GM06990 (cell line): ENCODE measurements at regions not wholly inside any gene's neighbourhood (a gene's known extent, or its start where the extent isn't known, plus 50 kb on each side); places are given as distances from the start of the nearest gene placed in this dataset.
A peak's percentile ranks its signal among the peaks of the same experiment; 100 is the strongest.

Experiments used
- DNase-seq: peaks from one replicate; pipeline ENCODE4 v3.0.0-alpha.2; 2011; ENCODE audit not compliant: insufficient read length; ENCODE audit errors: extremely low read depth
- H3K27me3 ChIP-seq: replicated peaks from 2 replicates; pipeline ENCODE4 v1.6.0; 2011; ENCODE audit warnings: low read length; ENCODE audit not compliant: control insufficient read depth, insufficient read depth
- H3K36me3 ChIP-seq: 2 replicates; pipeline ENCODE4 v1.5.1; 2011; ENCODE audit warnings: low read length; ENCODE audit not compliant: control insufficient read depth, insufficient read depth
- H3K4me3 ChIP-seq: replicated peaks from 2 replicates; pipeline ENCODE4 v1.5.1; 2011; ENCODE audit warnings: low read depth, mild to moderate bottlenecking, control low read depth, low read length
- TF ChIP-seq, protein P1 (sequence below): IDR thresholded peaks from 2 replicates; pipeline ENCODE4 v1.5.1; 2011; ENCODE audit warnings: low read length, control low read depth, mild to moderate bottlenecking, inconsistent platforms; ENCODE audit not compliant: insufficient read depth, poor library complexity, severe bottlenecking

DNA sequence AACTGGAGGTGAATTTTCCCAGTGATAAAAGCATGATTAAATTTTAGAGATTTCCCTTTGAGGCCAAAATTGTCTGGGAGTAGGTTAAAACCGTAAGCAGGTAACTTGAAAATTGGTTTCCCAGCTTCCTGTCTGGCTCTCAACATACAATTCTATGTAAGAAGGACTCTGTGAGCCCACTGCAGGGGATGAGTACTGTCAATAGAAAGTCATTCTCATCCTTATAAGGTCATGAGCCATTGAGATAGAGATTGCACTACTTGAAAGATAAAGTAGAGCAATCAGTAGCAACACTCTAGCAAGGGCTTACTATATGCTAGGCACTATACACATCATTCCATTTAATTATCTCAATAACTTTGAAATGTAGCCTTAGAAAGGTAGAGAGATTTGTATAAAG, 225.6 kb upstream of the HMGA2 start:
- TF ChIP-seq, protein P1, sequence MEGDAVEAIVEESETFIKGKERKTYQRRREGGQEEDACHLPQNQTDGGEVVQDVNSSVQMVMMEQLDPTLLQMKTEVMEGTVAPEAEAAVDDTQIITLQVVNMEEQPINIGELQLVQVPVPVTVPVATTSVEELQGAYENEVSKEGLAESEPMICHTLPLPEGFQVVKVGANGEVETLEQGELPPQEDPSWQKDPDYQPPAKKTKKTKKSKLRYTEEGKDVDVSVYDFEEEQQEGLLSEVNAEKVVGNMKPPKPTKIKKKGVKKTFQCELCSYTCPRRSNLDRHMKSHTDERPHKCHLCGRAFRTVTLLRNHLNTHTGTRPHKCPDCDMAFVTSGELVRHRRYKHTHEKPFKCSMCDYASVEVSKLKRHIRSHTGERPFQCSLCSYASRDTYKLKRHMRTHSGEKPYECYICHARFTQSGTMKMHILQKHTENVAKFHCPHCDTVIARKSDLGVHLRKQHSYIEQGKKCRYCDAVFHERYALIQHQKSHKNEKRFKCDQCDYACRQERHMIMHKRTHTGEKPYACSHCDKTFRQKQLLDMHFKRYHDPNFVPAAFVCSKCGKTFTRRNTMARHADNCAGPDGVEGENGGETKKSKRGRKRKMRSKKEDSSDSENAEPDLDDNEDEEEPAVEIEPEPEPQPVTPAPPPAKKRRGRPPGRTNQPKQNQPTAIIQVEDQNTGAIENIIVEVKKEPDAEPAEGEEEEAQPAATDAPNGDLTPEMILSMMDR: no peak
- Histone ChIP-seq H3K4me3 (no peak overlapping the region), H3K36me3 (no peaks in the 10 kb centered on the region), H3K27me3 (no peaks in the 10 kb centered on the region)
- DNase-seq: no peak

- TF ChIP-seq, protein P1: no peak
- no peak for DNase-seq
- Histone ChIP-seq H3K36me3 (no peaks in the 10 kb centered on the region), H3K4me3 (no peak overlapping the region), H3K27me3 (no peaks in the 10 kb centered on the region)
Observed at GRCh38 chr12:65602253-65602609, 222.1 kb upstream of the HMGA2 start.

DNA sequence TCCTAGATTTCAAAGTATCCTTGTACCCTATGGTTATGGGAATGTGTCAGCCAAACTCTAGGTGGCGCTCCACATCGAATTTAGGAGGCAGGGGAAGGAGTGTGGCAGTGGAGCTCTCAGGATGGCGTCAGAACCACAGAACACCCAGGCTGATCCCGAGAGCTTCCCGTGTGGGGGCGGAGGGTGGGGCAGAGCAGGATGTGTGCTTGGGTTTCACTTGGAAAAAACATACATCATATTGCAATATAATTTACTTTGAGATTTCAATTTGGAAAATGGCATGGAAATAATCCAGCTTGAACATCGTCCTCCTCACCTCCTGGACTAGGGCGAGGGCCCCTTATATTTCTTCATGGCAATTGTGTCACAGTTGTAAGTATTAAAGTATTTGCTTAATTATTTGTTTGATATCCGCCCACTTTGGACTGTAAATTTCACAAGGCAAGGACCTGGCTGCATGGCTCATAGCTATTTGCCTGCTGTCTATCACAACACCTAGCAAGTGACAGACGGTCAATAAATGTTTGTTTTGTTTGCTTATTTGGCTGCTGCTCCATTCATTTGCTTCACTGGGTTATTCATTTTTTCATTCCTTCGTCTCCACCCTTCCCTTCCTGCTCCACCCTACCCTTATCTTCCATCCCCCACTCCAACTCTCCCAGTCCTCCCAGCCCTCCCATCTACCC, 221.5 kb upstream of the HMGA2 start:
- Histone ChIP-seq H3K27me3 (no peaks in the 10 kb centered on the region), H3K36me3 (no peaks in the 10 kb centered on the region), H3K4me3 (no peak overlapping the region)
- peak; percentile 3 for DNase-seq
- TF ChIP-seq, protein P1: peak; percentile 70

- Histone ChIP-seq H3K27me3 (no peaks in the 10 kb centered on the region), H3K4me3 (no peak overlapping the region), H3K36me3 (no peaks in the 10 kb centered on the region)
- DNase-seq: no peak
- TF ChIP-seq, protein P1: no peak
Observed at GRCh38 chr12:65603438-65604351, 220.6 kb upstream of the HMGA2 start.

GRCh38 chr12:65605019-65605418, 219.3 kb upstream of the HMGA2 start:
- TF ChIP-seq, protein P1: no peak
- no peaks in the 10 kb centered on the region for H3K36me3 ChIP-seq
- no peak overlapping the region for H3K4me3 ChIP-seq
- no peaks in the 10 kb centered on the region for H3K27me3 ChIP-seq
- no peak for DNase-seq
